OCI-LY3 (cell line): ENCODE measurements at regions not wholly inside any gene's neighbourhood (a gene's known extent, or its start where the extent isn't known, plus 50 kb on each side); places are given as distances from the start of the nearest gene placed in this dataset.
"Not testable (repeated sequence)": the region's sequence is repeated elsewhere in the genome, so short reads cannot be mapped to it uniquely, and the experiment has no call there.

ENCODE experiments used
- H2AFZ ChIP-seq: fragments of 200-600, 300-600 bp; shearing (Covaris generic); 2 replicates; pipeline ENCODE4 v1.6.0; 2014; ENCODE audit warnings: antibody characterized with exemption, low read depth, low read length
- H3K27ac ChIP-seq: fragments of 200-600, 300-600 bp; sonication (generic); 2 replicates; pipeline ENCODE4 v1.5.1; 2014; ENCODE audit warnings: mild to moderate bottlenecking, low read length, moderate library complexity, mixed read lengths
- H3K27me3 ChIP-seq: fragments of 200-600, 300-600 bp; sonication (generic); 2 replicates; pipeline ENCODE4 v1.6.1; 2014; ENCODE audit warnings: low read depth, low read length, mixed read lengths
- H3K36me3 ChIP-seq: fragments of 200-600, 300-600 bp; sonication (generic); replicated peaks from 2 replicates; pipeline ENCODE3; 2014; ENCODE audit warnings: low read depth, low read length, mixed read lengths
- H3K4me1 ChIP-seq: fragments of 300-600, 200-600 bp; sonication (generic); 2 replicates; pipeline ENCODE4 v1.6.1; 2014; ENCODE audit warnings: low read length, mixed read lengths
- H3K4me2 ChIP-seq: fragments of 200-600, 300-600 bp; sonication (generic); 2 replicates; pipeline ENCODE4 v1.6.1; 2014; ENCODE audit warnings: low read length, mixed read lengths
- H3K4me3 ChIP-seq: fragments of 300-600, 200-600 bp; sonication (generic); 2 replicates; pipeline ENCODE4 v1.5.1; 2014; ENCODE audit warnings: antibody characterized with exemption, mild to moderate bottlenecking, low read length, moderate library complexity
- H3K79me2 ChIP-seq: fragments of 300-600, 200-600 bp; shearing (Covaris generic); 2 replicates; pipeline ENCODE4 v1.6.1; 2014; ENCODE audit warnings: mild to moderate bottlenecking, low read length, mixed read lengths
- H3K9ac ChIP-seq: fragments of 300-600, 200-600 bp; shearing (Covaris generic); 2 replicates; pipeline ENCODE4 v1.6.0; 2014; ENCODE audit warnings: mild to moderate bottlenecking, low read length, moderate library complexity
- H3K9me3 ChIP-seq: fragments of 200-600, 300-600 bp; shearing (Covaris generic); 2 replicates; pipeline ENCODE4 v1.6.1; 2014; ENCODE audit warnings: low read length, mixed read lengths; ENCODE audit not compliant: insufficient read depth
- H4K20me1 ChIP-seq: fragments of 200-600, 300-600 bp; sonication (generic); 2 replicates; pipeline ENCODE4 v1.6.1; 2016; ENCODE audit warnings: low read length, mixed read lengths; ENCODE audit not compliant: insufficient read depth
- CTCF ChIP-seq: fragments of 200-600, 300-600 bp; sonication (generic); IDR thresholded peaks from 2 replicates; pipeline ENCODE4 v1.5.1; 2014; ENCODE audit warnings: antibody characterized with exemption, low read length, low read depth
- EZH2phosphoT487 ChIP-seq: fragments of 200-600 bp; shearing (Covaris generic); IDR thresholded peaks from 2 replicates; pipeline ENCODE4 v1.6.1; 2018; ENCODE audit warnings: antibody characterized with exemption, mixed run types, low read depth

- Histone ChIP-seq H3K9me3 (no peaks in the 10 kb centered on the region), H4K20me1 (no peaks in the 10 kb centered on the region), H3K27me3 (no peaks in the 10 kb centered on the region), H3K27ac (no peak overlapping the region), H3K79me2 (no peaks in the 10 kb centered on the region), H2AFZ (no peak overlapping the region), H3K36me3 (no peaks in the 10 kb centered on the region), H3K9ac (no peak overlapping the region), H3K4me2 (no peak overlapping the region), H3K4me1 (no peaks in the 10 kb centered on the region), H3K4me3 (no peak overlapping the region)
- TF ChIP-seq EZH2phosphoT487 (no peak), CTCF (no peak)
These were observed 933.1 kb upstream of the FBXO33 start for GRCh38 chr14:40365305-40365704.

- no peaks in the 10 kb centered on the region for H3K9me3 ChIP-seq
- no peak overlapping the region for H3K4me2 ChIP-seq
- no peak overlapping the region for H3K4me3 ChIP-seq
- no peak overlapping the region for H3K9ac ChIP-seq
- H3K36me3 ChIP-seq: no peaks in the 10 kb centered on the region
- TF ChIP-seq EZH2phosphoT487 (no peak), CTCF (no peak)
- no peaks in the 10 kb centered on the region for H4K20me1 ChIP-seq
- no peaks in the 10 kb centered on the region for H3K79me2 ChIP-seq
- H3K27me3 ChIP-seq: no peaks in the 10 kb centered on the region
- H2AFZ ChIP-seq: no peak overlapping the region
- H3K27ac ChIP-seq: no peak overlapping the region
- H3K4me1 ChIP-seq: no peaks in the 10 kb centered on the region
These were observed 930.6 kb upstream of the FBXO33 start for GRCh38 chr14:40362856-40363255.

- TF ChIP-seq CTCF (no peak), EZH2phosphoT487 (no peak)
- no peak overlapping the region for H3K4me3 ChIP-seq
- H3K27ac ChIP-seq: no peak overlapping the region
These were observed 922.5 kb upstream of the FBXO33 start for GRCh38 chr14:40354754-40355153.

GRCh38 chr14:40348104-40348503, 915.9 kb upstream of the FBXO33 start:
- not testable (repeated sequence) for H3K27ac ChIP-seq, H3K4me3 ChIP-seq, H4K20me1 ChIP-seq, H3K9me3 ChIP-seq, H2AFZ ChIP-seq, H3K79me2 ChIP-seq, H3K27me3 ChIP-seq, H3K9ac ChIP-seq, H3K4me2 ChIP-seq, H3K36me3 ChIP-seq, H3K4me1 ChIP-seq

More at GRCh38 chr14:40354754-40355153, 922.5 kb upstream of the FBXO33 start:
- H2AFZ ChIP-seq: no peak overlapping the region
- H3K4me2 ChIP-seq: no peak overlapping the region
- H4K20me1 ChIP-seq: no peaks in the 10 kb centered on the region
- H3K79me2 ChIP-seq: no peaks in the 10 kb centered on the region
- H3K9ac ChIP-seq: no peak overlapping the region
- H3K27me3 ChIP-seq: no peaks in the 10 kb centered on the region
- no peaks in the 10 kb centered on the region for H3K9me3 ChIP-seq
- no peaks in the 10 kb centered on the region for H3K4me1 ChIP-seq
- no peaks in the 10 kb centered on the region for H3K36me3 ChIP-seq

- Histone ChIP-seq H3K4me1 (no peaks in the 10 kb centered on the region), H4K20me1 (no peaks in the 10 kb centered on the region), H3K27me3 (no peaks in the 10 kb centered on the region), H2AFZ (no peak overlapping the region), H3K4me2 (no peak overlapping the region), H3K9ac (no peak overlapping the region), H3K9me3 (no peaks in the 10 kb centered on the region), H3K36me3 (no peaks in the 10 kb centered on the region), H3K79me2 (no peaks in the 10 kb centered on the region), H3K4me3 (no peak overlapping the region), H3K27ac (no peak overlapping the region)
- TF ChIP-seq EZH2phosphoT487 (no peak), CTCF (no peak)
These were observed 915.4 kb upstream of the FBXO33 start for GRCh38 chr14:40347675-40348074.
